HG03060 (cell line): ENCODE measurements at regions not wholly inside any gene's neighbourhood (a gene's known extent, or its start where the extent isn't known, plus 50 kb on each side); places are given as distances from the start of the nearest gene placed in this dataset.
"Not testable (repeated sequence)": the region's sequence is repeated elsewhere in the genome, so short reads cannot be mapped to it uniquely, and the experiment has no call there.

Experiments used
- ATAC-seq: cut with Tn5 transposase; IDR thresholded peaks from one replicate; pipeline ENCODE4 v1.9.1; 2021; ENCODE audit warnings: low read depth, moderate number of reproducible peaks; ENCODE audit not compliant: unreplicated experiment

GRCh38 chr1:148280831-148281572, 128.9 kb upstream of the NBPF11 start:
- ATAC-seq: not testable (repeated sequence)

GRCh38 chr1:148279002-148279542, 127.0 kb upstream of the NBPF11 start:
- ATAC-seq: not testable (repeated sequence)

DNA sequence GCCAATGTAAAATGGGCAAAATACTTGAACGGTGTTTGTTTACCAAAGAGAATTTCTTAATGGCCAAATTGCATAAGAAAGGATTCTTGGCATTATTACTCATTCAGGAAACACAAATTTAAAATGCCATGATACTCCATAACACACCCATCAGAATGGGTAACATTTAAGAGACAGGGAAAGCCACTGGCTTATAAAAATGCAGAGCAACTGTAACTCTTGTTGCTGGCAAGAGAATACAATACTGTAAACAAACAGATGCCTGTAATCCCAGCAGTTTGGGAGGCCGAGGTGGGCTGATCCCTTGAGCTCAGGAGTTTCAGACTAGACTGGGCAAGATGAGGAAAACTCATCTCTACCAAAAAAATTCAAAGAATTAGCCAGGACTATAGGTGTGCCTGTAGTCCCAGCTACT, 125.8 kb upstream of the NBPF11 start:
- ATAC-seq: not testable (repeated sequence)

- ATAC-seq: not testable (repeated sequence)
Observed at GRCh38 chr1:148267066-148267465, 115.0 kb upstream of the NBPF11 start.

- ATAC-seq: no peak
Observed at GRCh38 chr1:148264374-148265276, 112.5 kb upstream of the NBPF11 start.

DNA sequence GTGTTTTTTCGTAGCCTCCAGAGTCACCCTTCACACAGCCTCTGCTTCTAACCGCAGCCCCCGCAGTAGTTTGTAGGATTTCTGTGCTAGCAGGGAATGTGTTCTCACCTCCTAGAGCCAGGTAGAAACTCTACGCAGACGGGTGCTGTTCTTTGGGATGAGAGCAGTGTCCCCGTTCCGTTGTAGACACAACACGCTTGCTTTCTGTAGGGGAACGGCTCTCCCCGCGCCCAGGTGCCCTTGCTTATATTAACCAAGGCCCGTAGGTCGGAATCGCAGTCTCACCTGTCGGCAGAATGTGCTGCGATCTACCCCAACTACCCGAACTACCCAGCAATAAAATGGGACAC, 111.8 kb upstream of the NBPF11 start:
- no peak for ATAC-seq

- ATAC-seq: no peak
Observed at GRCh38 chr1:148263128-148263905, 111.2 kb upstream of the NBPF11 start.

DNA sequence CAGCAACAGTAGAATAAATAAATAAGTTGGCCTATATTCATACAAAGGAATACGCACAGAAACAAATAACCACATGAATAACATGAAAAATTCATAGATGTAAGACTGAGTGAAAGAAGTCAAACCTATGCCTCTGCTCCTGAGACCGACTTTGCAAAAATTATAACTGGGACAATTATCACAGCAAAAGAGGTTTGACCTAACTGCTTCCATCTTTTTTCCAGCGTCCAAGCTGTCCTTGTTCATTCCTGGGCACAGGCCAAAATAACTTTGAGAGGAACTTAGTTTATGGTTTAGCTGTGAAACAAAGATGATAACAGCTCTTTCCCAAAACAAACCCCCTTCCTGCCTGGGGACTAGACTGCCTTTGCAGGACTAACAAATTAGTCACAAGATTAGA, 109.6 kb upstream of the NBPF11 start:
- ATAC-seq: not testable (repeated sequence)

DNA sequence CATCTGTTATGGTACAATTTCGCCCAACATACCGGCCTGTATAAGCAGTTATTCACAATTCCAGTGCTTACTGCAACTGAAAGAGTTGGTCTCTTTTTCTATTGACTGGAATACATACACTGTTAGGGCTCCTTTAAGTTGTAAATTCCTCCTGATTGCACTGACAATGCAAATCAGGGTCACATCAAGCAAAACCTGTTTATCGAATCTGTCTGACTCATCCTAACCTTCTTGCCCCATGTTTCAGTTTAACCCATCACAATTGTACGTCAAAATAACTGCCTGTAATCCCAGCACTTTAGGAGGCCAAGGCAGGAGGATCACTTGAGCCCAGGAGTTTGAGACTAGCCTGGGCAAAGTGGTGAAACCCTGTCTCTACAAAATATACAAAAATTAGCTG, 105.8 kb upstream of the NBPF11 start:
- ATAC-seq: not testable (repeated sequence)

GRCh38 chr1:148254611-148255429, 102.7 kb upstream of the NBPF11 start:
- ATAC-seq: not testable (repeated sequence)

GRCh38 chr1:148253808-148254207, 101.7 kb upstream of the NBPF11 start:
- not testable (repeated sequence) for ATAC-seq

- ATAC-seq: not testable (repeated sequence)
Observed at GRCh38 chr1:148248798-148249197, 96.7 kb upstream of the NBPF11 start.

GRCh38 chr1:148246258-148246861, 94.3 kb upstream of the NBPF11 start:
- not testable (repeated sequence) for ATAC-seq

- not testable (repeated sequence) for ATAC-seq
Observed at GRCh38 chr1:148245843-148246242, 93.8 kb upstream of the NBPF11 start.

DNA sequence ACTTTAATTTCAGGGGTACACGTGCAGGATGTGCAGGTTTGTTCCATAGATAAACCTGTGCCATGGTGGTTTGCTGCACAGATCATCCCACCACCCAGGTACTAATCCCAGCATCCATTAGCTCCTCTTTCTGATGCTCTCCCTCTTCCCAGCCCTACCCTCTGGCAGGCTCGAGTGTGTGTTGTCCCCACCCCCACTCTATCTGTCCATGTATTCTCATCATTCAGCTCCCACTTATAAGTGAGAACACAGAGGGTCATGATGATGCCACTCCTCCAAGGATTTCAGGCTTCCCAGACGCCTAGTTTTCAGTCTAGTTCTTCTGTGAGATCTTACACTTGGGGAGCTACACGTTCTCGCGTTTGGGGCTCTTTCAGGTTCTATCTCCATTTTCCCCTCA, 93.4 kb upstream of the NBPF11 start:
- ATAC-seq: not testable (repeated sequence)

GRCh38 chr1:148233250-148233649, 81.2 kb upstream of the NBPF11 start:
- ATAC-seq: not testable (repeated sequence)

- not testable (repeated sequence) for ATAC-seq
Observed at GRCh38 chr1:148228846-148229245, 76.8 kb upstream of the NBPF11 start.

DNA sequence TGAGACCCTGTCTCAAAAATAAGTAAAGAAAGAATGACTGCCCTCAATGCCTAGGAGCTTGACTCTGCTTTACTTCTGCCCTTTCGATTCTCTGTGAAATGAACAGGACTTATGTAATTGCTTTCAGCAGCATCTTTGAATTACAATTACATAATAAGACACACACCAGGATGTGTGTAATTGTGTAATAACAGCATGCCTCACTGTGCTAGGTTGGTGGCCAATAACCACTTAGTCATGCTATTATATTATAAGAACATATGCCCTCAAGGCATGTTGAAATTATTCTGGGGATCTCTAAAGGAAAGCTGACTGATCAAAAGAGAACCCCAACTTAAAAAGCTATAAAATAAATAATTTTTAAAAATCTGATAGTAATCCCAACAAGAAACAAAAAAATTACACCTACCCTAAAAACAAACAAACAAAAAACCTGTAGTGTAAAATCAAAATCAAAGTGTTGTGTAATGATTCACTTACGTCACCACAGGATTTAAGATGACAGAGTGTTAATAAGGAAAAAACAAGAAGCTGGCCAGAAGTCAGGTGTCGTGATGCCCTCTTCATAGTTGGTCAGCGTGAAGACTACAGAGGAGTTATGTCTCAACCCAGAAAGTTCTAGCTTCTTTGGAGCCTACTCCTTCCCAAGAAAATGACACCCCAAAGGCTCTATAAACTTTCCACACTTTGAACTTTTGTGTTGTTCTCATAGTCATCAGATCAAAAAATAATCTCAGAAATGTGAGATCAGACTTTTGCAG, 70.5 kb upstream of the NBPF11 start:
- ATAC-seq: not testable (repeated sequence)
